HG03175 (cell line): ENCODE measurements at regions not wholly inside any gene's neighbourhood (a gene's known extent, or its start where the extent isn't known, plus 50 kb on each side); places are given as distances from the start of the nearest gene placed in this dataset.
"Not testable (repeated sequence)": the region's sequence is repeated elsewhere in the genome, so short reads cannot be mapped to it uniquely, and the experiment has no call there.

ENCODE experiments used
- ATAC-seq: cut with Tn5 transposase; IDR thresholded peaks from one replicate; pipeline ENCODE4 v1.9.1; 2021; ENCODE audit warnings: mild to moderate bottlenecking, moderate library complexity; ENCODE audit not compliant: unreplicated experiment

GRCh38 chr10:78464856-78465267, 431.2 kb downstream of the RPS24 start:
- no peak for ATAC-seq

- ATAC-seq: no peak
Observed at GRCh38 chr10:78465431-78465830, 431.8 kb downstream of the RPS24 start.

GRCh38 chr10:78467496-78468106, 433.9 kb downstream of the RPS24 start:
- no peak for ATAC-seq

GRCh38 chr10:78468731-78469130, 435.1 kb downstream of the RPS24 start:
- not testable (repeated sequence) for ATAC-seq

GRCh38 chr10:78470267-78471103, 436.8 kb downstream of the RPS24 start:
- no peak for ATAC-seq

GRCh38 chr10:78471326-78471722, 437.7 kb downstream of the RPS24 start:
- no peak for ATAC-seq

GRCh38 chr10:78471723-78472550, 438.3 kb downstream of the RPS24 start:
- no peak for ATAC-seq

- no peak for ATAC-seq
Observed at GRCh38 chr10:78472551-78472890, 438.9 kb downstream of the RPS24 start.

- no peak for ATAC-seq
Observed at GRCh38 chr10:78473006-78473405, 439.3 kb downstream of the RPS24 start.

- ATAC-seq: no peak
Observed at GRCh38 chr10:78474743-78475142, 441.1 kb downstream of the RPS24 start.

GRCh38 chr10:78475437-78475836, 441.8 kb downstream of the RPS24 start:
- no peak for ATAC-seq

GRCh38 chr10:78476156-78476555, 442.5 kb downstream of the RPS24 start:
- ATAC-seq: no peak

- no peak for ATAC-seq
Observed at GRCh38 chr10:78476844-78477243, 443.2 kb downstream of the RPS24 start.

- ATAC-seq: no peak
Observed at GRCh38 chr10:78478919-78479318, 445.3 kb downstream of the RPS24 start.

- no peak for ATAC-seq
Observed at GRCh38 chr10:78479467-78479866, 445.8 kb downstream of the RPS24 start.

- ATAC-seq: no peak
Observed at GRCh38 chr10:78481842-78482241, 448.2 kb downstream of the RPS24 start.

GRCh38 chr10:78483641-78484040, 450.0 kb downstream of the RPS24 start:
- no peak for ATAC-seq

- ATAC-seq: no peak
Observed at GRCh38 chr10:78489034-78489433, 455.4 kb downstream of the RPS24 start.

- ATAC-seq: no peak
Observed at GRCh38 chr10:78491812-78492211, 458.1 kb downstream of the RPS24 start.

- ATAC-seq: no peak
Observed at GRCh38 chr10:78492424-78492823, 458.8 kb downstream of the RPS24 start.

- no peak for ATAC-seq
Observed at GRCh38 chr10:78494179-78494578, 460.5 kb downstream of the RPS24 start.
